GM21528 (cell line): ENCODE measurements at regions not wholly inside any gene's neighbourhood (a gene's known extent, or its start where the extent isn't known, plus 50 kb on each side); places are given as distances from the start of the nearest gene placed in this dataset.
"Not testable (repeated sequence)": the region's sequence is repeated elsewhere in the genome, so short reads cannot be mapped to it uniquely, and the experiment has no call there.

Experiments used
- ATAC-seq: cut with Tn5 transposase; IDR thresholded peaks from one replicate; pipeline ENCODE4 v1.9.1; 2021; ENCODE audit warnings: mild to moderate bottlenecking, moderate library complexity; ENCODE audit not compliant: unreplicated experiment, low FRiP score

DNA sequence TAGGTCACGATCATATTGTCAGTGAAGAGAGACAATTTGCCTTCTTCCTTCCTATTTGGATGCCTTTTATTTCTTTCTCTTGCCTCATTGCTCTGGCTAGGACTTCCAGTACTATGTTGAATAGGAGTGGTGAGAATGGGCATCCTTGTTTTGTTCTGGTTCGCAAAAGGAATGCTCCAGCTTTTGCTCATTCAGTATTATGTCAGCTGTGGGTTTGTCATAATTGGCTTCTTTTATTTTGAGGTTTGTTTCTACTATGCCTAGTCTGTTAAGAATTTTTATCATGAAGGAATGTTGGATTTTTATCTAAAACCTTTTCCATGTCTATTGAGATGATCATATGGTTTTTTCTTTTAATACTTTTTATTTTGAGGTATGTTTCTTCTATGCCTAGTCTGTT is 152.3 kb upstream of the MAD2L1 start:
- no peak for ATAC-seq

DNA sequence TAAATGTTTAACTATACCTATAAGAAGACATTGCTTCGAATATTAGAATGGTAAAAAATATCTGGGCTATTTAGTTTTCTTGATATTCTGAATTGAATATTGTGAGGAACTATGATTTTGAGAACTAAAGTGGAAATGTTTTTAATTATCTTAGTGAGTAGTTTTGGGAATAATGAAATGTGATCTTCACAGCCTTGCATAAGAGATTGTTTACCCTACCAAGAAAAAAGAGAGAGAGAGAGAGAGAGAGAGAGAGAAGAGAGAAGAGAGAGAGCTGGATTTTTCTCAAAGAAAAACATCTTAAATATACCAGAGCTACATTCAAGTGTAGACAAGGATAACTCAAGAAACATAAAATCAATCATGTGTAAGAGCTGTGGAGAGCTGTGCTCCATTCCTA is 148.7 kb upstream of the MAD2L1 start:
- no peak for ATAC-seq

DNA sequence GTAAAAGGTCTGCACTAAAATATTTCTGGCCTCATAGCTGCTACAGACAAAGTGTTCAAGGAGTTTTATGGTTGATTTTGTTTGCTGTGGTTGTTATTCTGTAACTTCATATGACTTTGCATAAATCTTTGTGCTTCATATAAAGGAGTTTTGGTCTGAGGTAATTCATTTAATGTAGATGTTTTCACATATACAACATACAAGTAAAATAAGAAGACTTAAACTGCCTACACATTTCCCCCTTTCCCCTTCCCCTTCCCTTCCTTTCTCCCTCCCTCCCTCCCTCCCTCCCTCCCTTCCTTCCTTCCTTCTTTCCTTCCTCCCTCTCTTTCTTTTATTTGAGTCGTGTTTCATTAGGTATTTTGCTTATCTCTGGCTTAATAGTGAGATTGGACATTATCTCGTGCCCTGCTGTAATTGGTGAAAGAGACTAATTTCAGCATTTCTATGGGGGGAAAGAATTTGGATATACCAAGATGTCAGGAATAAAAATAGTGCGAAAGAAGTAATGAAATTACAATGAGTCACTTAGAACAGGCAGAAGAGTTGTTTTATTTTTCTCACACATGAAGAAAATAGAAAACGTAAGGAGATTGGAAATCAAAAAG is 144.9 kb upstream of the MAD2L1 start:
- ATAC-seq: no peak

- ATAC-seq: no peak
Measured at GRCh38 chr4:120209706-120210105, 143.1 kb upstream of the MAD2L1 start.

DNA sequence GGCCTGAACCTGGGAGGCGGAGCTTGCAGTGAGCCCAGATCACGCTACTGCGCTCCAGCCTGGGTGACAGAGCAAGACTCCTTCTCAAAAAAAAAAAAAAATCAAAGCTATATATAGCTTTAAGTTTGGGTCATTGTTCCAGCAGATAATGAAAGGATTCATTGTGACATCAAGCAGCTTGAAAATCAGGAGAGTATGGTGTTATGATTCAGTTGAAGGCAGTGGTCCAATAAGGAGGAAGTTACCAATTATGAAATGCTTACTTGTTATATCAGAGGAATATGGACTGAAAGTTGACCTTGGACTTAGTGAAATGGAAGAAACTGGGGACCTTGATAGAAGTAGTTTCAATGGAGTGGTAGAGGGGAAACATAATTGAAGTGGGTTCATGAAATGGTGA is 140.4 kb upstream of the MAD2L1 start:
- no peak for ATAC-seq

DNA sequence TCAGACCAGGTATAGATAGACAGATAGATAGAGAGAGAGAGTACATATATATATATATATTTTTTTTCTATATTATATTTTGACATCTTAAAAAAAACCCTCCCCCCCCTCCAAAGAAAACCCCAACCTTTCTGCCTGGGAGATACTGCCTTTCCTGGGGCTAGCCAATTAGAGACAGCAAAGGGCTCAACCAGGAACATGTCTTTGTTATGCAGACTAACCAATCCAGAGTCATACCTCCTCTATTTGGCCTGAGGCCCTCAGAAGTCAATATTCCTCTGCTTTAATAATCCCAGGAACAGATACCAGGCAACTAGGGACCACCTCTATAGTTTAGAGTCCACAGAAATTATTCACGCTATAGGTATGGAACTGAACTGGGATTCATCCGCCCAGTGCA is 135.6 kb upstream of the MAD2L1 start:
- no peak for ATAC-seq

DNA sequence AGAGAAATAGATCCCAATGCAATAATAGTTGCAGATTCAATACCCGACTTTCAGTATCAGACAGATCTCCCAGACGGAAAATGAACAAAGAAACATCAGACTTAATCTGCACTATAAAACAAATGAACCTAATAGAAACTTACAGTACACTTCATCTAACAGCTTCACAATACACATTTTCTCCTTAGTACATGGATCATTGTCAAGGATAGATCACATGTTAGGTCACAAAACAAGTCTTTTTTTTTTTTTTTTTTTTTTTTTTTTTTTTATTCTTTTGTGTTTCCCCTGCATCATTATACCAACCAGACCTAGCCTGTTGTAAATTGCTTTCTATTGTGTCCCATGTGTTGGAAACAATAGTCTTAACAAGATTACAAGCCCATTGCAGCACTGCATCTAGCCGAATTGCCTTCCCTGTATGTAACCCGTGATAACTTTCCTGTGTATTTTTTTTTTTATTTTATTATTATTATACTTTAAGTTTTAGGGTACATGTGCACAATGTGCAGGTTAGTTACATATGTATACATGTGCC is 134.0 kb upstream of the MAD2L1 start:
- not testable (repeated sequence) for ATAC-seq

GRCh38 chr4:120198411-120198810 is 131.8 kb upstream of the MAD2L1 start:
- no peak for ATAC-seq

GRCh38 chr4:120177603-120178002 is 111.0 kb upstream of the MAD2L1 start:
- ATAC-seq: no peak

DNA sequence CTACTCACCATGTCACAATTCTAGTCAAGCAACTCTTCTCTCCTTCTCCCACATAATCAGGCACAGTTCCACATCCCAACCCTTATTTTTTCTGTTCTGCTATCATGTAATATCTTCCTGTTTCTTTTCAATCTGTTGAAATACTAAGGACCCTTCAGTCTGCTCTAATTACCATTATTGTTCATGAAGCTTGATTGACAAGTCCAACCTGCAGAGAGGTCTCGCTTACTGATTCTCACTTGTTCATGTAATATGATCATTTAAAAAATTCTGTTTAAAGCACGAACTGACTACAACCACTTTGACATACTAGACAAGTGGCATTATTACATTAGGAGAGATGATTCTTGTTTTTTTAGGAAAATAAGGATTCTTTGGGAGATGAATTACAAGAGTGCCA is 108.6 kb upstream of the MAD2L1 start:
- no peak for ATAC-seq

GRCh38 chr4:120163895-120164294 is 97.2 kb upstream of the MAD2L1 start:
- no peak for ATAC-seq

DNA sequence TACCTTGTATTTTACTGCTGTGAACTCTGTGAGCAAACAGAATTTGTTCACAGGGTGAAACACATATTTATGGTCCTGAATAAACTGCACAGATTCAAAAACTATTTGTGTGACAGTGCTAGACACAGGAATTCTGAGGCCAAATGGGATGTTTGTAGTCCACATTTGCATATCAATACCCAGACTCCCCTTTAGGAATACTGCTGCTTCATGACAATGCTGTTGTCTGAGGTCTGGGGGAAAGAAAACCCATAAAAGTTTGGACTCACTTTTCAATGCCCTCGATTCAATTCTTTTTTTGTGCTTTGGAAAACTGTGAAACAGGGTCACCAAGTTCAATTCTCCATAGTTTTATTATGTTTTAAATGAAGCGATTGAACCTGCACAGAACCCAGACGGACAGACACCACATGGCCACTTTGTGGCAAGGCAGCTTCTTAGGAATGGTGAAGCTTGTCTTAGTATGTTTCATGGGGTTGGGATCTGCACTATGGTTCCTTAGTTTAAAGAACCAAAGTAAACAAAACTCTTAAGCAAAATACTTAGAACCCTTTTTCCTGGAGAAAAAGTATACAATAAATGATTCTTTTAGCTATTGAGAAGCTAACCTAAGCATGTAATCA is 92.3 kb upstream of the MAD2L1 start:
- ATAC-seq: no peak

GRCh38 chr4:120158046-120158445 is 91.4 kb upstream of the MAD2L1 start:
- no peak for ATAC-seq

- peak; percentile 85 for ATAC-seq
Measured at GRCh38 chr4:120156120-120156718, 89.6 kb upstream of the MAD2L1 start.

DNA sequence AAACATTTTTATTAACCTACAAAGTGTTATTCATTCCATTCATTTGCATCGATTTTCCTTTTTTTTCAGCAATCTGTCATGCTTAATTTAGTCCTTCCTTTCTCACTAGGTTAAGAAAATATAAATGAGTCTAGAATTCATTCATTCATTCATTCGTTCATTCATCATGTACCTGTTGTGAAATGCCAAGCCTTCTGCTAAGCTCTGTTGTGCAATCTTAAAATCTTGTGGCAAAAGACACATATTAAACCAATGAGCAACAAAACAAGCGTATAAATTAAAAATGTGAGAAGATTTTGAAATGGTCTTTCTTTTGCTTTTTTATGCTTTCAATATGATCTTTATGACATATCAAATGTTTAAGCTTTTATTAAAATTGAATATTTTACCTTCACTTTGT is 88.6 kb upstream of the MAD2L1 start:
- ATAC-seq: no peak

DNA sequence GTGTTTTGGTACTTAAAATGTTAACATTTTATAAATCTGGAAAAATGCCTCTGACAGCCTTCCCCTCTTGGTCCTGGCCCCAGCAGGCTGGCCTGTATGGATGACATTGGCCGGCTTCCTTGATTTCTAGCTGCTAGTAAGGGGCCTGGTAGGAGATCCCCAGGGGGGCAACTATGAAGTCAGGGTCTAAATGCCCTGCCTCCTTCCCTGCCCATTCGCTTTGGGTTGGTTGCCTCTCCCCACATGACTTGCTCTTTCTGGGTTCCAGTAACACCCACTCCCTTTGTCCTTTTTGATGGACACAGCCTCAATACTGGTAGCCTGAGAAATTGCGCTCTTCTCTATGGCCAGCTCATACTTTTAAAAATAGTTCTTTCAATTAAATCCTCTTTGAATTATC is 78.0 kb upstream of the MAD2L1 start:
- ATAC-seq: no peak

DNA sequence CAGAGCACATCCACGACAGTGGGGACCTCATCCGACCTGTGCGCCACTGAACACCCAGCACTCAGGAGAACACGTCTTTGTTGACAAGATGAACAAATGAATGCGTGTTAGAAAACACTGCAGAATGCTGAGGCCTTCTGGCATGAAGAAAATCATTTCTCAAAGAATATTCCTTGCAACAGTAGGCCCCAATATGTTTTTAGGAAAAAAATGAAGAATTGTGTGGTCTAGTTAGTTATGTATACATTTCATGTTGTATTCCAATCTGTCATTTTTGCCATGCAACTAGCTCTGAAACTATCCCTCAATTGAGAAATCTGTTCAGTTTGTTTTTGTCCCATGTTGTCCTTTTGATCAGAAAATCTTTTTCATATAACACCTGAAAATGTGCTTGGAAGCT is 77.4 kb upstream of the MAD2L1 start:
- ATAC-seq: no peak

DNA sequence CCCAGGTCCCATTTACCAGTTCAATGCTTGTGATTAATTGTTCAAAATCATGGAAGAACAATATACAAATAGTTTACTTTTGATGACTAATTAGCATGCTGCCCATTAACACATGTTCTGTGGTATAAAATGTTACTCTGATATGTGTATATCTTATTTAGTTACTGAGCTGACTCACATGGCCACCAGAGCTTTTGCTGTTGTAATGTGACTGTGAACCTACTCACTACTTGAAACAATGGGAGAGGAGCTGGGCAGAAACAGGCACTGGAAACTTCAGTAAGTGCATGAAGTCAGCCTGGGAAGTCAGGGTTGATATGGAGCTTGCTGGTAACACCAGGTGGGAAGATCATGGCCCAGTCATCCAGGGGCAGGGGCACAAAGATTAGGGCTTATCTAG is 72.7 kb upstream of the MAD2L1 start:
- ATAC-seq: no peak

DNA sequence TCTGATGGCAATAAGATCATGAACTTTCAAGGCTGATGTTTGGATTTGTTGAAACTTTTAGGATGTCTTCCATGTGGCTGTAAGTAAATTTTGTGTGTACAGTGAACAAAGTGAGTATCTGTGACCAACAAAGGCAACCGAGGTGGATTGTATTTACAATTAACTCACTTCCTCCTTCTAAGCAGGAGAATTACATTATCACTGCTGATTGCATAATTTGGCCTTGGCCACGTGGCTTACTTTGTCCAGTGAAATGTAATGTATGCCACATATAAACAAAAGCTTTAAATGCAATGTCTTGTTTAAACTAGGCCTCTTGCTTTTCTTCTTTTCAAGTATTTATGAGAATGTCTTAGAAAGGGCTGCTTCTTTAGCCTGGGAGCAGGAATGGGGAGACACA is 66.3 kb upstream of the MAD2L1 start:
- ATAC-seq: no peak

DNA sequence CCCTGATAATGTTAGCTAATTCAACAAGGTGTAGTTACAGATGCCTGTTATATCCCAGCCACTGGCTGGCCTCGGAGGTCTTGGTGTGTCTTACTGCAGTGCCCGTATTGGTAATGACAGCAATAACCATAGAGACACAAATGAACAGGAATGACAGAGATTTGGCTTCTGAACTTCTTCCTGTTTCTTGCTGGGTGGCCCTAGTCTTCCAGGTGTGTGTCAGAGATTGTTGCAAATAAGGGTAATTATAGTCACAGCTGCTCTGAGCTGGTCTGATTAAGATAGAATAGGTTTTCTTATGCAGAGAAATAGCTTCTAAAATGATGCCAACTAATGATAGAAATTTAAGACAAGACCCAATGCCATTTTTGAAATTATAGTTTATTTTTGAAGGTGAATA is 64.1 kb upstream of the MAD2L1 start:
- ATAC-seq: no peak
